ENCODE measurements at regions not wholly inside any gene's neighbourhood (a gene's known extent, or its start where the extent isn't known, plus 50 kb on each side); places are given as distances from the start of the nearest gene placed in this dataset.
"Not testable (repeated sequence)": the region's sequence is repeated elsewhere in the genome, so short reads cannot be mapped to it uniquely, and the experiment has no call there.

DNA sequence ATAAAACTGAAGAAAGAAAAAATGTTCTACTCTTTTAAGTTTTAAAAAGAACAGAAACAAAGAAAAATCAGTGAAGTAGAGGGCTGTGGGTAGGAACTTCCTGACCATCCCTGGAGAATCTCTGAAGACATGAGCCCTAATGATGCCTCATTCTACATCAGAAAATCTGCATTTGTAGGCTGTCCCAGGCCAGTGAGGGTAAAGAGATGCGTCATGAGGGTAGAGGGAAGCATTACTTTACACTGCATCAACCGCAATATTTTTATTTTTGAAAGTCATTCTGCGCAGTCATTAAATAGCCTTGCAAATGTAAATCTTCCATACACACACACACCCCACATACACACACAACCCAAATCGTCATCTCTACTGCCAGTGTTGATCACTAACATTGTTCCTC is 82.1 kb upstream of the CABCOCO1 start:
- no peaks in the 10 kb centered on the region for H3K36me3 ChIP-seq
- H3K4me3 ChIP-seq: no peak overlapping the region
- H3K4me1 ChIP-seq: no peaks in the 10 kb centered on the region
- TF ChIP-seq POLR2AphosphoS5 (IDR thresholded peaks at IDR 0.05) (no peak), POLR2A (IDR thresholded peaks at IDR 0.05) (no peak)
- no peaks in the 10 kb centered on the region for H3K9me3 ChIP-seq
- no peak for DNase-seq
- H3K27me3 ChIP-seq: no peaks in the 10 kb centered on the region
- intact Hi-C loops (cut with DNase I; ENCODE audit: low total_unique reads): no loop called here
- H3K27ac ChIP-seq: no peak overlapping the region
- 84 to 95% (median 91%) methylated on average over 4 of the region's 4 CpGs for WGBS, 5 donors

DNA sequence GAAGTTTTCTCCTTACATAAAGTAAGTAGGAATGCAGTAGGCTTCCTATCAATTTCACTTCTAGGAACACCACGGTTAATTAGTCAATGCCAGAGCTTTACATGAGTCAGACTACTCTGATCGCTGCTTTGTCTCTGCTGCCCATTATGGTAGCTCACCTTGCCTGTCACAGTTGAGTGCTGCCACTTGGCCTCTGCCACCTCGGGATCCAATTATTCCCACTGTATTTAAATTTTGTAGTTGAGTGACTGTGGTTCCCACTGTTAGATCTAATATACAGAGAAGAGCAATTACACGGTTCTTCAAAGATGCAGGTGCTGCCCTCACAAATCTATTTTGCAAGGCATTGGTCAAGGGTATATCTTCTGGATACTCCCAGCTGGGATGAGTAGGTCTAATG is 92.5 kb upstream of the CABCOCO1 start:
- H3K27ac ChIP-seq; H3K4me1 ChIP-seq; H3K4me3 ChIP-seq; H3K36me3 ChIP-seq; H3K27me3 ChIP-seq; intact Hi-C loops (cut with DNase I; ENCODE audit: low total_unique reads); DNase-seq: not testable (repeated sequence)
- WGBS, 5 donors: 59 to 91% (median 83%) methylated on average over 4 of the region's 4 CpGs
- peaks cover 5 to 21% (median 13%) of the 10 kb centered on the region in 4 donors for H3K9me3 ChIP-seq

DNA sequence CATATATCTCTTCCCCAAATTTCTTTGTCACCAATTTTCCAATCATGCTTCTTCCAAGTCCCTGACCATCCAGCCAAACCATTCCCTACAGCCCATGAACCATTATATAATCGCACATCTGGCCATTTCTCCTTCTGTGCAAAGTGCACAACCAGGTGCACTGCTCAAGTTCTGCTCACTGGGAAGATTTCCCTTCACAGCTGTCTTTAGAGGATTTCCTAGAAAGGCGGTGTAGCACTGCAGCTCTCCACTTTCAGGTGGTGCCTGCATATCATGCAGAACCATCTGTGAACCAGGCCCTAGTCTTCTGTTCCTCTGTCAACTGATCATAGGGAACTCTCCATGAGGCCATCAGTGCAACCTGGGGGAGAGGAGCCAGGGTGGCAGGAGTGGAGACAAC is 95.0 kb upstream of the CABCOCO1 start:
- H3K36me3 ChIP-seq: no peaks in the 10 kb centered on the region
- H3K9me3 ChIP-seq: peaks cover 5 to 21% (median 13%) of the 10 kb centered on the region in 4 donors
- no peak overlapping the region for H3K4me3 ChIP-seq
- WGBS, 5 donors: 93 to 100% (median 95%) methylated on average over 2 of the region's 2 CpGs
- no peaks in the 10 kb centered on the region for H3K27me3 ChIP-seq
- no peak overlapping the region for H3K27ac ChIP-seq
- DNase-seq: no peak
- TF ChIP-seq POLR2A (IDR thresholded peaks at IDR 0.05): no peak
- TF ChIP-seq POLR2AphosphoS5 (IDR thresholded peaks at IDR 0.05): no peak
- TF ChIP-seq EP300 (IDR thresholded peaks at IDR 0.05): no peak
- TF ChIP-seq, protein P1, sequence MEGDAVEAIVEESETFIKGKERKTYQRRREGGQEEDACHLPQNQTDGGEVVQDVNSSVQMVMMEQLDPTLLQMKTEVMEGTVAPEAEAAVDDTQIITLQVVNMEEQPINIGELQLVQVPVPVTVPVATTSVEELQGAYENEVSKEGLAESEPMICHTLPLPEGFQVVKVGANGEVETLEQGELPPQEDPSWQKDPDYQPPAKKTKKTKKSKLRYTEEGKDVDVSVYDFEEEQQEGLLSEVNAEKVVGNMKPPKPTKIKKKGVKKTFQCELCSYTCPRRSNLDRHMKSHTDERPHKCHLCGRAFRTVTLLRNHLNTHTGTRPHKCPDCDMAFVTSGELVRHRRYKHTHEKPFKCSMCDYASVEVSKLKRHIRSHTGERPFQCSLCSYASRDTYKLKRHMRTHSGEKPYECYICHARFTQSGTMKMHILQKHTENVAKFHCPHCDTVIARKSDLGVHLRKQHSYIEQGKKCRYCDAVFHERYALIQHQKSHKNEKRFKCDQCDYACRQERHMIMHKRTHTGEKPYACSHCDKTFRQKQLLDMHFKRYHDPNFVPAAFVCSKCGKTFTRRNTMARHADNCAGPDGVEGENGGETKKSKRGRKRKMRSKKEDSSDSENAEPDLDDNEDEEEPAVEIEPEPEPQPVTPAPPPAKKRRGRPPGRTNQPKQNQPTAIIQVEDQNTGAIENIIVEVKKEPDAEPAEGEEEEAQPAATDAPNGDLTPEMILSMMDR (IDR thresholded peaks at IDR 0.05): no peak
- H3K4me1 ChIP-seq: no peaks in the 10 kb centered on the region
- intact Hi-C loops (cut with DNase I; ENCODE audit: low total_unique reads): no loop called here

DNA sequence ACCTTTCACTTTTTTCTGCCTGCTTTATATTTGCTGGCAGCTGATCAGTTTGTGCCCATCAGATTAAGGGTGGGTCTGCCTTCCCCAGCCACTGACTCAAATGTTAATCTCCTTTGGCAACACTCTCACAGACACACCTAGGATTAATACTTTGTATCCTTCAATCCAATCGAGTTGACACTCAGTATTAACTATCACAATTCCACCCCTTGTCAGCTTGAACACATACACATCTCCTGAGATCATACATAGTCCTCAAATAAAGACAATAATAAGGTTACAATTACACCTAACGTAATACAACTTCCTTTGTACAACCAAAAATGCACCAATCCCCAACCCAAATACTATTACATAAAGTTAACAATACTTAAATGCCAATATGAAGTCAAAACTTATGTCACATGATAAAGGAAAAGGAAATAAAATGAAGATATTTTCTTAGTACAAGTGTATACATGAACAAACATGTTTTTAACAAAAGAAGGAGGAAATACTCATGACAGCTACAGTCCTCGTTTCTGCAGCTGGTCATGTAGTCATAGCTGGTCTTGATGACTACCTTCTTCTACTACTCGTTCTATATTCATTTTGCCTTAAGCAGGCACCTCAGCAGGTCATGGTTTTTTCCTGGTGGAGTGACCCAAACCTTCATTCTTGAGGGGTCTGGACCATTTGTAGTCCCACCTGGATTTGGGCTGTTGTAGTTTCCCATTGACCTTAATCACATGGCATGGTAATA is 96.7 kb upstream of the CABCOCO1 start:
- TF ChIP-seq EP300 (IDR thresholded peaks at IDR 0.05): no peak
- no peak for TF ChIP-seq POLR2A (IDR thresholded peaks at IDR 0.05)
- no peak for TF ChIP-seq POLR2AphosphoS5 (IDR thresholded peaks at IDR 0.05)
- TF ChIP-seq, protein P1 (IDR thresholded peaks at IDR 0.05): no peak
- no peak for DNase-seq
- Histone ChIP-seq H3K36me3 (no peaks in the 10 kb centered on the region), H3K4me1 (no peaks in the 10 kb centered on the region), H3K27ac (no peak overlapping the region), H3K4me3 (no peak overlapping the region), H3K9me3 (peaks cover 5 to 19% (median 10%) of the 10 kb centered on the region in 4 donors), H3K27me3 (no peaks in the 10 kb centered on the region)
- 44 to 56% (median 52%) methylated on average over 4 of the region's 4 CpGs for WGBS, 5 donors
- intact Hi-C loops (cut with DNase I; ENCODE audit: low total_unique reads): no loop called here

DNA sequence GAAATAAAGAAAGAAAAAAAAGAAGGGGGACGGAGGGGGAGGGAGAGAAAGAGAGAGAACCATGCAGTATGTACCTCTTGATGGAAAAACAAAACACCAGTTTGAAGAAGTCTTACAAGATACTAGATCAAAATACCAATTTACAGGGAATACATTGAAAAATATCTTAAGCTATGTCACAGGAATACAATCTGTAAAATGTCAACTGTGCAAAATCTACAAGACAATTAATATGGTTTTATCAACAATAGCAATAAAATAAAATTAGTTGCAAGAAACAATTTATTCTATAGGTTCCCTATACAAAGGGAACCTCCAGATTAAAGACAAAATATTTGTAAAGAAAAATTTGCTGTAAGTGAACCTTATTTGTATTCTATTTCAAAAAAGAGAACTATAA is 98.3 kb upstream of the CABCOCO1 start:
- Histone ChIP-seq H3K9me3 (peaks cover 0 to 4% (median under 1%) of the 10 kb centered on the region in 4 donors), H3K4me3 (no peak overlapping the region), H3K27ac (no peak overlapping the region), H3K27me3 (no peaks in the 10 kb centered on the region), H3K36me3 (no peaks in the 10 kb centered on the region), H3K4me1 (no peaks in the 10 kb centered on the region)
- WGBS, 5 donors: 76 to 92% (median 86%) methylated on average over 1 of the region's 1 CpG
- TF ChIP-seq, protein P1 (IDR thresholded peaks at IDR 0.05): no peak
- TF ChIP-seq POLR2A (IDR thresholded peaks at IDR 0.05) (no peak), POLR2AphosphoS5 (IDR thresholded peaks at IDR 0.05) (no peak), EP300 (IDR thresholded peaks at IDR 0.05) (no peak)
- intact Hi-C loops (cut with DNase I; ENCODE audit: low total_unique reads): no loop called here
- no peak for DNase-seq

Data from stomach (tissue), 8 donors.